ENCODE measurements at regions not wholly inside any gene's neighbourhood (a gene's known extent, or its start where the extent isn't known, plus 50 kb on each side); places are given as distances from the start of the nearest gene placed in this dataset.

- Histone ChIP-seq H3K4me1 (ENCODE audit: control insufficient read depth, insufficient read depth, low read length, unreplicated experiment) (no peaks in the 10 kb centered on the region), H3K79me2 (ENCODE audit: control insufficient read depth, insufficient read depth, low read length, unreplicated experiment) (no peaks in the 10 kb centered on the region), H3K27me3 (ENCODE audit: insufficient read depth, low read length) (no peaks in the 10 kb centered on the region), H3K36me3 (ENCODE audit: insufficient read depth, low read length) (no peaks in the 10 kb centered on the region), H3K27ac (ENCODE audit: low read depth, low read length) (no peak overlapping the region), H2AFZ (ENCODE audit: low read length, unreplicated experiment) (no peak overlapping the region), H3K4me3 (ENCODE audit: low read depth, low read length) (no peak overlapping the region)
Observed at GRCh38 chr4:180483036-180483435, 1760.2 kb upstream of the TENM3 start.

GRCh38 chr4:180485407-180485806 lies 1757.8 kb upstream of the TENM3 start:
- H3K27ac ChIP-seq (ENCODE audit: low read depth, low read length): no peak overlapping the region
- H3K4me3 ChIP-seq (ENCODE audit: low read depth, low read length): no peak overlapping the region
- H2AFZ ChIP-seq (ENCODE audit: low read length, unreplicated experiment): no peak overlapping the region
- no peaks in the 10 kb centered on the region for H3K79me2 ChIP-seq (ENCODE audit: control insufficient read depth, insufficient read depth, low read length, unreplicated experiment)
- no peaks in the 10 kb centered on the region for H3K27me3 ChIP-seq (ENCODE audit: insufficient read depth, low read length)
- H3K4me1 ChIP-seq (ENCODE audit: control insufficient read depth, insufficient read depth, low read length, unreplicated experiment): no peaks in the 10 kb centered on the region
- no peaks in the 10 kb centered on the region for H3K36me3 ChIP-seq (ENCODE audit: insufficient read depth, low read length)

- H3K4me1 ChIP-seq (ENCODE audit: control insufficient read depth, insufficient read depth, low read length, unreplicated experiment): no peaks in the 10 kb centered on the region
- H3K79me2 ChIP-seq (ENCODE audit: control insufficient read depth, insufficient read depth, low read length, unreplicated experiment): no peaks in the 10 kb centered on the region
- H3K36me3 ChIP-seq (ENCODE audit: insufficient read depth, low read length): no peaks in the 10 kb centered on the region
- no peak overlapping the region for H3K4me3 ChIP-seq (ENCODE audit: low read depth, low read length)
- no peak overlapping the region for H3K27ac ChIP-seq (ENCODE audit: low read depth, low read length)
- no peaks in the 10 kb centered on the region for H3K27me3 ChIP-seq (ENCODE audit: insufficient read depth, low read length)
- no peak overlapping the region for H2AFZ ChIP-seq (ENCODE audit: low read length, unreplicated experiment)
Observed at GRCh38 chr4:180486342-180486741, 1756.9 kb upstream of the TENM3 start.

- H3K27me3 ChIP-seq (ENCODE audit: insufficient read depth, low read length): no peaks in the 10 kb centered on the region
- H3K27ac ChIP-seq (ENCODE audit: low read depth, low read length): no peak overlapping the region
- no peaks in the 10 kb centered on the region for H3K79me2 ChIP-seq (ENCODE audit: control insufficient read depth, insufficient read depth, low read length, unreplicated experiment)
- no peak overlapping the region for H3K4me3 ChIP-seq (ENCODE audit: low read depth, low read length)
- no peaks in the 10 kb centered on the region for H3K4me1 ChIP-seq (ENCODE audit: control insufficient read depth, insufficient read depth, low read length, unreplicated experiment)
- H3K36me3 ChIP-seq (ENCODE audit: insufficient read depth, low read length): no peaks in the 10 kb centered on the region
- H2AFZ ChIP-seq (ENCODE audit: low read length, unreplicated experiment): no peak overlapping the region
Observed at GRCh38 chr4:180489787-180490186, 1753.4 kb upstream of the TENM3 start.

GRCh38 chr4:180491210-180491609 lies 1752.0 kb upstream of the TENM3 start:
- H3K27ac ChIP-seq (ENCODE audit: low read depth, low read length): no peak overlapping the region
- no peaks in the 10 kb centered on the region for H3K36me3 ChIP-seq (ENCODE audit: insufficient read depth, low read length)
- H3K79me2 ChIP-seq (ENCODE audit: control insufficient read depth, insufficient read depth, low read length, unreplicated experiment): no peaks in the 10 kb centered on the region
- H3K4me1 ChIP-seq (ENCODE audit: control insufficient read depth, insufficient read depth, low read length, unreplicated experiment): no peaks in the 10 kb centered on the region
- H3K4me3 ChIP-seq (ENCODE audit: low read depth, low read length): no peak overlapping the region
- H2AFZ ChIP-seq (ENCODE audit: low read length, unreplicated experiment): no peak overlapping the region
- H3K27me3 ChIP-seq (ENCODE audit: insufficient read depth, low read length): no peaks in the 10 kb centered on the region

- H3K27ac ChIP-seq (ENCODE audit: low read depth, low read length): no peak overlapping the region
- no peak overlapping the region for H3K4me3 ChIP-seq (ENCODE audit: low read depth, low read length)
- no peaks in the 10 kb centered on the region for H3K79me2 ChIP-seq (ENCODE audit: control insufficient read depth, insufficient read depth, low read length, unreplicated experiment)
- H2AFZ ChIP-seq (ENCODE audit: low read length, unreplicated experiment): no peak overlapping the region
- H3K36me3 ChIP-seq (ENCODE audit: insufficient read depth, low read length): no peaks in the 10 kb centered on the region
- no peaks in the 10 kb centered on the region for H3K27me3 ChIP-seq (ENCODE audit: insufficient read depth, low read length)
- no peaks in the 10 kb centered on the region for H3K4me1 ChIP-seq (ENCODE audit: control insufficient read depth, insufficient read depth, low read length, unreplicated experiment)
Observed at GRCh38 chr4:180493299-180493698, 1749.9 kb upstream of the TENM3 start.

- Histone ChIP-seq H3K79me2 (ENCODE audit: control insufficient read depth, insufficient read depth, low read length, unreplicated experiment) (no peaks in the 10 kb centered on the region), H3K27me3 (ENCODE audit: insufficient read depth, low read length) (no peaks in the 10 kb centered on the region), H3K27ac (ENCODE audit: low read depth, low read length) (no peak overlapping the region), H3K4me1 (ENCODE audit: control insufficient read depth, insufficient read depth, low read length, unreplicated experiment) (no peaks in the 10 kb centered on the region), H3K36me3 (ENCODE audit: insufficient read depth, low read length) (no peaks in the 10 kb centered on the region), H2AFZ (ENCODE audit: low read length, unreplicated experiment) (no peak overlapping the region), H3K4me3 (ENCODE audit: low read depth, low read length) (no peak overlapping the region)
Observed at GRCh38 chr4:180500154-180500553, 1743.0 kb upstream of the TENM3 start.

GRCh38 chr4:180512801-180513475 lies 1730.3 kb upstream of the TENM3 start:
- H3K27ac ChIP-seq (ENCODE audit: low read depth, low read length): no peak overlapping the region

GRCh38 chr4:180518906-180519305 lies 1724.3 kb upstream of the TENM3 start:
- Histone ChIP-seq H3K27me3 (ENCODE audit: insufficient read depth, low read length) (no peaks in the 10 kb centered on the region), H3K36me3 (ENCODE audit: insufficient read depth, low read length) (no peaks in the 10 kb centered on the region), H3K79me2 (ENCODE audit: control insufficient read depth, insufficient read depth, low read length, unreplicated experiment) (no peaks in the 10 kb centered on the region), H3K4me3 (ENCODE audit: low read depth, low read length) (no peak overlapping the region), H2AFZ (ENCODE audit: low read length, unreplicated experiment) (no peak overlapping the region), H3K27ac (ENCODE audit: low read depth, low read length) (no peak overlapping the region), H3K4me1 (ENCODE audit: control insufficient read depth, insufficient read depth, low read length, unreplicated experiment) (no peaks in the 10 kb centered on the region)

More at GRCh38 chr4:180512801-180513475, 1730.3 kb upstream of the TENM3 start:
- Histone ChIP-seq H3K4me1 (ENCODE audit: control insufficient read depth, insufficient read depth, low read length, unreplicated experiment) (no peaks in the 10 kb centered on the region), H2AFZ (ENCODE audit: low read length, unreplicated experiment) (no peak overlapping the region), H3K79me2 (ENCODE audit: control insufficient read depth, insufficient read depth, low read length, unreplicated experiment) (no peaks in the 10 kb centered on the region), H3K4me3 (ENCODE audit: low read depth, low read length) (no peak overlapping the region), H3K27me3 (ENCODE audit: insufficient read depth, low read length) (no peaks in the 10 kb centered on the region), H3K36me3 (ENCODE audit: insufficient read depth, low read length) (no peaks in the 10 kb centered on the region)

- Histone ChIP-seq H3K36me3 (ENCODE audit: insufficient read depth, low read length) (no peaks in the 10 kb centered on the region), H3K4me1 (ENCODE audit: control insufficient read depth, insufficient read depth, low read length, unreplicated experiment) (no peaks in the 10 kb centered on the region), H3K4me3 (ENCODE audit: low read depth, low read length) (no peak overlapping the region), H3K27me3 (ENCODE audit: insufficient read depth, low read length) (no peaks in the 10 kb centered on the region), H2AFZ (ENCODE audit: low read length, unreplicated experiment) (no peak overlapping the region), H3K79me2 (ENCODE audit: control insufficient read depth, insufficient read depth, low read length, unreplicated experiment) (no peaks in the 10 kb centered on the region), H3K27ac (ENCODE audit: low read depth, low read length) (no peak overlapping the region)
Observed at GRCh38 chr4:180521181-180521580, 1722.0 kb upstream of the TENM3 start.

GRCh38 chr4:180525523-180526077 lies 1717.6 kb upstream of the TENM3 start:
- H3K4me1 ChIP-seq (ENCODE audit: control insufficient read depth, insufficient read depth, low read length, unreplicated experiment): no peaks in the 10 kb centered on the region
- H3K79me2 ChIP-seq (ENCODE audit: control insufficient read depth, insufficient read depth, low read length, unreplicated experiment): no peaks in the 10 kb centered on the region
- H2AFZ ChIP-seq (ENCODE audit: low read length, unreplicated experiment): no peak overlapping the region
- no peak overlapping the region for H3K4me3 ChIP-seq (ENCODE audit: low read depth, low read length)
- no peaks in the 10 kb centered on the region for H3K27me3 ChIP-seq (ENCODE audit: insufficient read depth, low read length)
- H3K36me3 ChIP-seq (ENCODE audit: insufficient read depth, low read length): no peaks in the 10 kb centered on the region
- no peak overlapping the region for H3K27ac ChIP-seq (ENCODE audit: low read depth, low read length)
